ENCODE measurements at regions not wholly inside any gene's neighbourhood (a gene's known extent, or its start where the extent isn't known, plus 50 kb on each side); places are given as distances from the start of the nearest gene placed in this dataset.

GRCh38 chr4:10289538-10289906 lies 167.7 kb downstream of the ZNF518B start:
- no peaks in the 10 kb centered on the region for H3K36me3 ChIP-seq

GRCh38 chr4:10288830-10289537 lies 168.2 kb downstream of the ZNF518B start:
- H3K4me3 ChIP-seq: no peak overlapping the region
- TF ChIP-seq POLR2A (IDR thresholded peaks at IDR 0.05): no peak
- no peak for TF ChIP-seq CTCF (IDR thresholded peaks at IDR 0.05)
- no peak for TF ChIP-seq POLR2AphosphoS5 (IDR thresholded peaks at IDR 0.05; ENCODE audit: insufficient read depth in 1 of 2, low read depth in 1 of 2)
- intact Hi-C loops (cut with DNase I): no loop called here

More at GRCh38 chr4:10289538-10289906, 167.7 kb downstream of the ZNF518B start:
- H3K9me3 ChIP-seq: no peaks in the 10 kb centered on the region
- TF ChIP-seq POLR2A (IDR thresholded peaks at IDR 0.05) (no peak), CTCF (IDR thresholded peaks at IDR 0.05) (no peak), POLR2AphosphoS5 (IDR thresholded peaks at IDR 0.05; ENCODE audit: insufficient read depth in 1 of 2, low read depth in 1 of 2) (no peak)
- no peak overlapping the region for H3K27ac ChIP-seq
- H3K4me3 ChIP-seq: no peak overlapping the region
- intact Hi-C loops (cut with DNase I): no loop called here
- H3K4me1 ChIP-seq: no peaks in the 10 kb centered on the region
- no peak for DNase-seq (ENCODE audit: extremely low spot score in 2 of 2)
- H3K27me3 ChIP-seq: no peaks in the 10 kb centered on the region

DNA sequence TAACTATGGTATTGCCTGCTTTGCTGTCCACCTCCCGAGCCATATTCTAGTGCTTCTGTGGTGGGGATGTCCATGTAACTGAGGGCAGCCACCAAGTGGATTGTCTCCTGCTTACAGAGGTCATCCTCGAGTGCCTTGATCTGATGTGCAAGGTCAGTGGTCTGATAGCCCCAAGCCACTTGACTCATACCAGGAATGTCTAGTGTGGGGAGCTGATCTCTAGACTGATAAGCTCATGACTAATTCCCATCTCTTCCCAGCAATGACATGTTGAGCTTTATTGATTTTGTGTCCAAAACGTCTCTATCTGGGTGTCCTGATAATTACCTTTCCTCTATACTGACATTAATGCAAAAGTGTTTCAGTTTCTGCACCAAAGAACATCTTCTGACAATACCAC lies 168.4 kb upstream of the WDR1 start:
- intact Hi-C loops (cut with DNase I): no loop called here
- TF ChIP-seq CTCF (IDR thresholded peaks at IDR 0.05) (no peak), POLR2A (IDR thresholded peaks at IDR 0.05) (no peak), POLR2AphosphoS5 (IDR thresholded peaks at IDR 0.05; ENCODE audit: insufficient read depth in 1 of 2, low read depth in 1 of 2) (no peak)

More at GRCh38 chr4:10288830-10289537, 168.2 kb downstream of the ZNF518B start:
- Histone ChIP-seq H3K27ac (no peak overlapping the region), H3K36me3 (no peaks in the 10 kb centered on the region), H3K9me3 (no peaks in the 10 kb centered on the region), H3K27me3 (no peaks in the 10 kb centered on the region), H3K4me1 (no peaks in the 10 kb centered on the region)
- DNase-seq (ENCODE audit: extremely low spot score in 2 of 2): no peak

DNA sequence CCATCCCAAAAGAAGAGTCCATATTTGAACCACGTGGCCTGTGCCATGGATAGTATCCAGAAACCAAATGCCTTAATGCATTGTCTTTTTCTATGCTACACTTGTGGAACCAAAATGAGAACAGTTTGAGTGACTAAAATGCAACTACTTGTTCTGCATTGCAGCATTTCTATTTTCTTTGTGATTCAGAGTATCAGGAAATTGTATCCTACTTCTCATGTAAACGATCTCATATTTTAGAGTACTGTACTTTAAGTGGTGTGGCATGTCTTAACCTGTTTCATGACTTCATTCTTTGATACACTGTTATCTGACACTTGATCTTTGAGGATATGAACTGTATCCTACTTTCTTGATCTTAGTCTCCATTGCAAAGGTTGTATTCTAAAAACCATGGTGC lies 167.2 kb upstream of the WDR1 start:
- no peaks in the 10 kb centered on the region for H3K36me3 ChIP-seq
- DNase-seq (ENCODE audit: extremely low spot score in 2 of 2): no peak
- no peaks in the 10 kb centered on the region for H3K4me1 ChIP-seq
- intact Hi-C loops (cut with DNase I): no loop called here
- H3K4me3 ChIP-seq: no peak overlapping the region
- TF ChIP-seq POLR2A (IDR thresholded peaks at IDR 0.05) (no peak), CTCF (IDR thresholded peaks at IDR 0.05) (no peak), POLR2AphosphoS5 (IDR thresholded peaks at IDR 0.05; ENCODE audit: insufficient read depth in 1 of 2, low read depth in 1 of 2) (no peak)
- no peaks in the 10 kb centered on the region for H3K9me3 ChIP-seq
- no peaks in the 10 kb centered on the region for H3K27me3 ChIP-seq
- H3K27ac ChIP-seq: no peak overlapping the region

More for the DNA sequence above, 168.4 kb upstream of the WDR1 start:
- Histone ChIP-seq H3K27ac (no peak overlapping the region), H3K36me3 (no peaks in the 10 kb centered on the region), H3K4me3 (no peak overlapping the region), H3K27me3 (no peaks in the 10 kb centered on the region), H3K9me3 (no peaks in the 10 kb centered on the region), H3K4me1 (no peaks in the 10 kb centered on the region)
- no peak for DNase-seq (ENCODE audit: extremely low spot score in 2 of 2)

DNA sequence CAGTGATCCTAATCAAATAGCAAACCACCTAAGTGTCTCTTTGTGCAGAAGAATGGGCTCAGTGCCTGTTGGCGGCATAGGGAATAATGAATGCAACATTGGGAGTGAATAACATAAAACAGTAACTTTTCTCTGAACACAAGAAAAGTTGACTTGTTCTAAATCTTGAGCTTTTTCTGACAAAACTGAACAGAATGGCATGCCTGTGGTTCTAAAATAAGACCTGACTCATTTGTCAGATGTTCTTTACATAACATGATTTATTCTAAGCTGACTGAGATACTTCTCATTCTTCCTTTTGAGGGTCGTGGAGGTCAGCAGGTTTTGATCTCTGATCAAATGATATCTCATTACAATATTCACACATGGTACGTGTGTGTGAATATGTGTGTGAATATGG lies 165.4 kb upstream of the WDR1 start:
- intact Hi-C loops (cut with DNase I): no loop called here
- TF ChIP-seq CTCF (IDR thresholded peaks at IDR 0.05): no peak
- TF ChIP-seq POLR2A (IDR thresholded peaks at IDR 0.05): no peak
- TF ChIP-seq POLR2AphosphoS5 (IDR thresholded peaks at IDR 0.05; ENCODE audit: insufficient read depth in 1 of 2, low read depth in 1 of 2): no peak
- DNase-seq (ENCODE audit: extremely low spot score in 2 of 2): no peak
- Histone ChIP-seq H3K9me3 (no peaks in the 10 kb centered on the region), H3K27ac (no peak overlapping the region), H3K27me3 (no peaks in the 10 kb centered on the region), H3K4me1 (no peaks in the 10 kb centered on the region), H3K36me3 (no peaks in the 10 kb centered on the region), H3K4me3 (no peak overlapping the region)

Data from vagina (tissue), 2 donors.